Occipital lobe (tissue), 1 donor: ENCODE measurements at regions not wholly inside any gene's neighbourhood (a gene's known extent, or its start where the extent isn't known, plus 50 kb on each side); places are given as distances from the start of the nearest gene placed in this dataset.
A peak's percentile ranks its signal among the peaks of the same experiment; 100 is the strongest.

Experiments used
- DNase-seq: peaks from one replicate; lab custom pipeline; 2025; lab: John Stamatoyannopoulos, UW

- DNase-seq: no peak
Measured at GRCh38 chr7:124426621-124427020, 339.0 kb downstream of the GPR37 start.

GRCh38 chr7:124423863-124424262, 341.7 kb downstream of the GPR37 start:
- DNase-seq: no peak

GRCh38 chr7:124422081-124422480, 343.5 kb downstream of the GPR37 start:
- DNase-seq: no peak

GRCh38 chr7:124420367-124420766, 345.2 kb downstream of the GPR37 start:
- no peak for DNase-seq

GRCh38 chr7:124413029-124413428, 352.6 kb downstream of the GPR37 start:
- DNase-seq: no peak

- DNase-seq: no peak
Measured at GRCh38 chr7:124412531-124412930, 353.1 kb downstream of the GPR37 start.

GRCh38 chr7:124411796-124412195, 353.8 kb downstream of the GPR37 start:
- no peak for DNase-seq

- no peak for DNase-seq
Measured at GRCh38 chr7:124403587-124403986, 362.0 kb downstream of the GPR37 start.

GRCh38 chr7:124403112-124403511, 362.5 kb downstream of the GPR37 start:
- no peak for DNase-seq

- no peak for DNase-seq
Measured at GRCh38 chr7:124399941-124400340, 365.7 kb downstream of the GPR37 start.

- DNase-seq: no peak
Measured at GRCh38 chr7:124398937-124399552, 366.2 kb upstream of the TMEM229A start.

GRCh38 chr7:124397134-124397533, 364.3 kb upstream of the TMEM229A start:
- DNase-seq: no peak

GRCh38 chr7:124390301-124390700, 357.4 kb upstream of the TMEM229A start:
- DNase-seq: no peak

- no peak for DNase-seq
Measured at GRCh38 chr7:124388751-124389150, 355.9 kb upstream of the TMEM229A start.

- DNase-seq: no peak
Measured at GRCh38 chr7:124387056-124387455, 354.2 kb upstream of the TMEM229A start.

GRCh38 chr7:124379296-124379695, 346.4 kb upstream of the TMEM229A start:
- DNase-seq: no peak

- DNase-seq: no peak
Measured at GRCh38 chr7:124376111-124376510, 343.2 kb upstream of the TMEM229A start.

GRCh38 chr7:124375391-124375790, 342.5 kb upstream of the TMEM229A start:
- no peak for DNase-seq

GRCh38 chr7:124369310-124369709, 336.4 kb upstream of the TMEM229A start:
- no peak for DNase-seq

- no peak for DNase-seq
Measured at GRCh38 chr7:124366118-124366517, 333.3 kb upstream of the TMEM229A start.

GRCh38 chr7:124364283-124364682, 331.4 kb upstream of the TMEM229A start:
- DNase-seq: no peak

- no peak for DNase-seq
Measured at GRCh38 chr7:124354201-124354600, 321.3 kb upstream of the TMEM229A start.

- DNase-seq: peak; percentile 23
Measured at GRCh38 chr7:124351950-124352349, 319.1 kb upstream of the TMEM229A start.

- no peak for DNase-seq
Measured at GRCh38 chr7:124349443-124349842, 316.6 kb upstream of the TMEM229A start.
